Common myeloid progenitor, CD34-positive (primary cell): ENCODE measurements at regions not wholly inside any gene's neighbourhood (a gene's known extent, or its start where the extent isn't known, plus 50 kb on each side); places are given as distances from the start of the nearest gene placed in this dataset.
"Not testable (repeated sequence)": the region's sequence is repeated elsewhere in the genome, so short reads cannot be mapped to it uniquely, and the experiment has no call there.

Experiments
- CTCF ChIA-PET: fragments of 350-600 bp; sonication (Branson Sonifier 250); formaldehyde crosslinking; loops from one replicate; lab custom pipeline; 2021; ENCODE audit warnings: antibody characterized with exemption; lab: Charles Lee
- POLR2A ChIA-PET: fragments of 350-600 bp; sonication (Branson Sonifier 250); formaldehyde crosslinking; loops from one replicate; lab custom pipeline; 2021; ENCODE audit warnings: antibody characterized with exemption; lab: Charles Lee
- DNase-seq, 3 donors: peaks; one replicate each; pipeline versions ENCODE4 v3.0.0 to v3.0.0-alpha.2; 2013
- H3K27ac ChIP-seq, 2 experiments: 1 replicate in 1 of 2; 2 replicates in 1 of 2; pipeline ENCODE4 v1.7.0; 2013; ENCODE audit warnings: inconsistent platforms in 2 of 2, low read length in 2 of 2, mild to moderate bottlenecking in 2 of 2, low read depth in 1 of 2, moderate library complexity in 1 of 2; ENCODE audit not compliant: severe bottlenecking in 2 of 2, insufficient read depth in 1 of 2, poor library complexity in 1 of 2
- H3K27me3 ChIP-seq, 5 experiments: replicated peaks in 2 of 5; 1 replicate in 3 of 5; 2 replicates in 2 of 5; pipeline versions ENCODE4 v1.6.1 to v1.7.0; 2013; ENCODE audit warnings: low read length in 4 of 5, mild to moderate bottlenecking in 2 of 5, moderate library complexity in 2 of 5, inconsistent platforms in 1 of 5; ENCODE audit not compliant: insufficient read depth in 5 of 5, control insufficient read depth in 4 of 5
- H3K36me3 ChIP-seq, 4 experiments: 1 replicate in 2 of 4; 2 replicates in 2 of 4; pipeline versions ENCODE4 v1.6.1 to v1.7.0; 2013; ENCODE audit warnings: low read length in 3 of 4, control low read depth in 1 of 4, mild to moderate bottlenecking in 1 of 4; ENCODE audit not compliant: control insufficient read depth in 4 of 4, insufficient read depth in 4 of 4
- H3K4me1 ChIP-seq, 4 experiments: 1 replicate in 3 of 4; 2 replicates in 1 of 4; pipeline versions ENCODE4 v1.6.1 to v1.7.1; 2013; ENCODE audit warnings: low read length in 3 of 4, mild to moderate bottlenecking in 3 of 4, control low read depth in 1 of 4, inconsistent platforms in 1 of 4, moderate library complexity in 1 of 4; ENCODE audit not compliant: control insufficient read depth in 4 of 4, insufficient read depth in 4 of 4; ENCODE audit errors: control extremely low read depth in 1 of 4
- H3K4me3 ChIP-seq, 7 experiments: 1 replicate in 4 of 7; 2 replicates in 3 of 7; pipeline versions ENCODE4 v1.5.1 to v1.7.0; 2013; ENCODE audit warnings: mild to moderate bottlenecking in 7 of 7, low read length in 6 of 7, moderate library complexity in 6 of 7, inconsistent platforms in 2 of 7, low read depth in 2 of 7, control low read depth in 1 of 7; ENCODE audit not compliant: insufficient read depth in 4 of 7, control insufficient read depth in 1 of 7; ENCODE audit errors: extremely low read depth in 1 of 7
- H3K9me3 ChIP-seq, 5 experiments: 1 replicate in 4 of 5; 2 replicates in 1 of 5; pipeline versions ENCODE4 v1.6.1 to v1.7.1; 2013; ENCODE audit warnings: low read length in 4 of 5, mild to moderate bottlenecking in 2 of 5, inconsistent platforms in 1 of 5, low read depth in 1 of 5, moderate library complexity in 1 of 5; ENCODE audit not compliant: control insufficient read depth in 4 of 5, insufficient read depth in 2 of 5; ENCODE audit errors: control extremely low read depth in 1 of 5
- WGBS: methylation state at CpG from one replicate; pipeline ENCODE4 v1.1.5; 2013; ENCODE audit not compliant: insufficient coverage; 5-methylcytosine and 5-hydroxymethylcytosine counted together

DNA sequence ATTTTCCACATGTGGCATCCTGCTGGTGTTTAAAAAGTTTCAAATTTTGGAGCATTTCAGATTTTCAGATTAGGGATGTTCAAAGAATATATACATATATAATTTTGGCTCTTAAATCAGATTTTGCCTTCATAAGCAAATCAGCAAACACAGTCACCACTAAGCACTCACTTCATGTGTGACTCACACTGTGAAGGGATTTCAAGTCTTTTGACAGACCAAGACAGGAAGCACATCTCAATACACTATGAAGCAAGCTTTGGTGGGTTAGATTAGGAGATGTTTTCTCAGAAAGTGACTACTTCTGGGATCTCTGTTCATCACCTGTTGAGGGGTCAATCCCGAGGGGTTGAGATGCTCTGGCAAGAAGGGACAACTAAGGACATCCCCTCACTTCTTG, 227.8 kb upstream of the RBBP8 start:
- Histone ChIP-seq H3K27me3 (no peaks in the 10 kb centered on the region), H3K27ac (no peak overlapping the region), H3K4me1 (no peaks in the 10 kb centered on the region), H3K36me3 (no peaks in the 10 kb centered on the region), H3K4me3 (no peak overlapping the region), H3K9me3 (no peaks in the 10 kb centered on the region)
- CTCF ChIA-PET, result interaction anchor here (0.6 to 1.8 kb wide), 3 partner anchors 20 to 808 kb away, joined by 3 to 5 read pairs (median 5); no protein-coding TSS in a partner anchor
- DNase-seq, result peak in 2 of 3 donors; percentile 1 to 5
- POLR2A ChIA-PET, result no interaction called here
- WGBS, result 71% methylated on average over 1 of the region's 1 CpG

DNA sequence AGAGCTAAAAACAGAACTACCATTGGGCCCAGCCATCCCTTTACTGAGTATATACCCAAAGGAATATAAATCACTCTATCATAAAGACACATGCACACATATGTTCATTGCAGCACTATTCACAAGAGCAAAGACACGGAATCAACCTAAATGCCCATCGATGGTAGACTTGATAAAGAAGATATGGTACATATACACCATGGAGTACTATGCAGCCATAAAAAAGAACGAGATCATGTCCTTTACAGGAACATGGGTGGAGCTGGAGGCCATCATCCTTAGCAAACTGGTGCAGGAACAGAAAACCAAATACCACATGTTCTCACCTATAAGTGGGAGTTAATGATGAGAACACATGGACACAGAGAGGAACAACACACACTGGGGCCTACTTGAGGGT, 227.1 kb upstream of the RBBP8 start:
- POLR2A ChIA-PET, DNase-seq, H3K9me3 ChIP-seq, H3K4me3 ChIP-seq, H3K4me1 ChIP-seq, H3K27ac ChIP-seq, H3K27me3 ChIP-seq, H3K36me3 ChIP-seq: not testable (repeated sequence)
- no CpG with 5 or more reads among the region's 3 CpGs for WGBS
- CTCF ChIA-PET, result interaction anchor here (1.7 kb wide), 1 partner anchor 20 kb away, joined by 5 read pairs; no protein-coding TSS in a partner anchor

GRCh38 chr18:22709288-22710060, 223.7 kb upstream of the RBBP8 start:
- Histone ChIP-seq H3K4me1 (no peaks in the 10 kb centered on the region), H3K36me3 (no peaks in the 10 kb centered on the region), H3K9me3 (no peaks in the 10 kb centered on the region), H3K27me3 (no peaks in the 10 kb centered on the region), H3K27ac (no peak overlapping the region), H3K4me3 (no peak overlapping the region)
- ChIA-PET POLR2A (no interaction called here), CTCF (no interaction called here)
- WGBS, result 75% methylated on average over 5 of the region's 5 CpGs
- DNase-seq, result no peak

DNA sequence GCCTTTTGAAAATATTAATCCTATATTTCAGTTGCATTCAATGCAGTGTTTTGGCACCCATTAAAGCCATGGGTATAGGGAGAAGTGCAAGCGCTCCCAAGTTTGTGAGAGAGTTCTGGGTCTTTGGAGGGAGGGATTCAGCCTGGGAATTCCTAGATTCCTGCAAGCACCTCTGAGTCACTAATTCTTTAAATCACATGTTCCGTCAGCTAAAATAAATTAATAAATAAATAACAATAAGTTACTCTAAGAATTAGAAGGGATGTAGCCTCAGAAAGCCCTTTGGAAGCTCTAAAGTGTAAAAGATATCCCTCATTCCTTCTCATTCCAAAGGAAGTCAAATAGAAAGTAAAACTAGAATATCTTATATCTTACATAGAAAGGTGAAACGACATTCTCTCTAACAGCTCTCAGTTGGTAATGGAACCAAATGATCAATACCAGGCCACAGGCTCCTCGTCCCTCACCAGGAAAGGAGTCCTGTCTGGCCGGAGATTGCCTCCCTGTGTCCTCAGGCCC, 222.4 kb upstream of the RBBP8 start:
- no peak overlapping the region for H3K27ac ChIP-seq
- no peak overlapping the region for H3K4me3 ChIP-seq
- ChIA-PET POLR2A (no interaction called here), CTCF (interaction anchor here (0.9 kb wide), 1 partner anchor 21 kb away, joined by 3 read pairs; no protein-coding TSS in a partner anchor)
- H3K36me3 ChIP-seq, result no peaks in the 10 kb centered on the region
- WGBS, result 100% methylated on average over 2 of the region's 5 CpGs
- no peaks in the 10 kb centered on the region for H3K27me3 ChIP-seq
- no peak for DNase-seq
- peaks cover 0 to 3% (median 0%) of the 10 kb centered on the region in 5 experiments for H3K9me3 ChIP-seq
- no peaks in the 10 kb centered on the region for H3K4me1 ChIP-seq

GRCh38 chr18:22711192-22711685, 221.9 kb upstream of the RBBP8 start:
- CTCF ChIA-PET, result interaction anchor here (0.9 kb wide), 1 partner anchor 20 kb away, joined by 3 read pairs; no protein-coding TSS in a partner anchor
- no CpG with 5 or more reads among the region's 7 CpGs for WGBS

DNA sequence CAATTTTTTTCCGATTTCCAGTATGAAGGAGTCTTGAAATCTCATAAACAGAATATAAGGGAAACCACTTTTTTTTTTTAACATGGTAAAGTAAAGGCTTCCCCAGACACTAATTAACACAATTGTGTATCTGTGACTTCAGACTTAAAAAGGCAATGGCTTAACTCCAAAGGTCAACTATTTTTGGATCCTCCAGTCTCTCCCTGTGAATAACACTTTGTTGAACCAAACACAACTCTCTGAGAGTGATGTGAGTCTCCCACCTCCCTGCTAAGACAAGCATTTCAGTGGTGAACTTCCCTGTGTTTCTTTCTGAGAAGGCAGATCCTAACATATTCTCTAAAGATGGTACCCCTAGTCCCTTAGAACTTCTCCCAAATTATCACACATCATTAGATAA, 219.6 kb upstream of the RBBP8 start:
- no peak for DNase-seq
- no CpG with 5 or more reads among the region's 1 CpG for WGBS
- Histone ChIP-seq H3K4me1 (no peaks in the 10 kb centered on the region), H3K36me3 (no peaks in the 10 kb centered on the region), H3K9me3 (peaks cover 0 to 3% (median 0%) of the 10 kb centered on the region in 5 experiments), H3K27ac (no peak overlapping the region), H3K4me3 (no peak overlapping the region), H3K27me3 (peaks cover 0 to 3% (median 0%) of the 10 kb centered on the region in 5 experiments)
- ChIA-PET CTCF (no interaction called here), POLR2A (no interaction called here)

More at GRCh38 chr18:22711192-22711685, 221.9 kb upstream of the RBBP8 start:
- DNase-seq, result no peak
- no peaks in the 10 kb centered on the region for H3K4me1 ChIP-seq
- POLR2A ChIA-PET, result no interaction called here
- H3K27me3 ChIP-seq, result peaks cover 0 to under 1% (median 0%) of the 10 kb centered on the region in 5 experiments
- H3K4me3 ChIP-seq, result no peak overlapping the region
- peaks cover 0 to 3% (median 0%) of the 10 kb centered on the region in 5 experiments for H3K9me3 ChIP-seq
- no peak overlapping the region for H3K27ac ChIP-seq
- no peaks in the 10 kb centered on the region for H3K36me3 ChIP-seq

DNA sequence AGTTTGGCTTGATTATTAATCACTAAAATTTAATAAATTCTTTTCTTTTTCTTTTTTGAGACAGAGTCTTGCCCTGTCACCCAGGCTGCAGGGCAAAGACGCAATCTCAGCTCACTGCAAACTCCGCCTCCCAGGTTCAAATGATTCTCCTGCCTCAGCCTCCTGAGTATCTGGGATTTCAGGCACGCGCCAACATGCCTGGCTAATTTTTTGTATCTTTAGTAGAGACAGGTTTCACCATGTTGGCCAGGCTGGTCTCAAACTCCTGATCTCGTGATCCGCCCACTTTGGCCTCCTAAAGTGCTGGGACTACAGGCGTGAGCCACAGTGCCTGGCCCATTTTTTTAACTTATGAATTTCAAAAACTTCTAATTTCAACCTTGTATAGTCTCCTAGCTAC, 215.6 kb upstream of the RBBP8 start:
- H3K4me3 ChIP-seq, H3K4me1 ChIP-seq, H3K36me3 ChIP-seq, DNase-seq, H3K9me3 ChIP-seq, H3K27me3 ChIP-seq, H3K27ac ChIP-seq, POLR2A ChIA-PET: not testable (repeated sequence)
- 96% methylated on average over 7 of the region's 7 CpGs for WGBS
- CTCF ChIA-PET, result interaction anchor here (1.2 to 1.6 kb wide), 2 partner anchors 10 to 14 kb away, joined by 4 to 5 read pairs; no protein-coding TSS in a partner anchor
